Neutrophil (primary cell): ENCODE measurements at regions not wholly inside any gene's neighbourhood (a gene's known extent, or its start where the extent isn't known, plus 50 kb on each side); places are given as distances from the start of the nearest gene placed in this dataset.

ENCODE experiments used
- H3K27ac ChIP-seq: fragments of 200-600 bp; sonication (generic); 2 replicates; pipeline ENCODE4 v1.5.1; 2016; ENCODE audit warnings: mild to moderate bottlenecking, moderate library complexity
- H3K27me3 ChIP-seq: fragments of 200-600 bp; sonication (generic); 2 replicates; pipeline ENCODE4 v1.6.0; 2016; ENCODE audit warnings: mild to moderate bottlenecking
- H3K36me3 ChIP-seq: fragments of 200-600 bp; sonication (generic); 2 replicates; pipeline ENCODE4 v1.5.1; 2017
- H3K4me1 ChIP-seq, 2 experiments: fragments of 200-600 bp in 1 of 2; sonication (generic) in 1 of 2; 1 replicate in 1 of 2; 2 replicates in 1 of 2; pipeline versions ENCODE4 v1.5.1 to v1.6.1; 2013 to 2016; ENCODE audit warnings: low read depth in 1 of 2, low read length in 1 of 2, mild to moderate bottlenecking in 1 of 2, moderate library complexity in 1 of 2; ENCODE audit not compliant: control insufficient read depth in 1 of 2, insufficient read depth in 1 of 2
- H3K4me3 ChIP-seq, 2 experiments: fragments of 200-600 bp in 1 of 2; sonication (generic) in 1 of 2; 1 replicate in 1 of 2; 2 replicates in 1 of 2; pipeline ENCODE4 v1.5.1; 2013 to 2016; ENCODE audit warnings: low read depth in 1 of 2, low read length in 1 of 2, mild to moderate bottlenecking in 1 of 2, moderate library complexity in 1 of 2
- H3K9me3 ChIP-seq: fragments of 200-600 bp; sonication (generic); 2 replicates; pipeline ENCODE4 v1.5.1; 2016
- TF ChIP-seq, protein P1 (sequence below): fragments of 200-600 bp; sonication (generic); IDR thresholded peaks from 2 replicates; pipeline ENCODE4 v1.5.1; 2016; ENCODE audit warnings: antibody characterized with exemption

- no peak overlapping the region for H3K27ac ChIP-seq
- no peaks in the 10 kb centered on the region for H3K4me1 ChIP-seq
- peaks cover 15% of the 10 kb centered on the region for H3K27me3 ChIP-seq
- no peaks in the 10 kb centered on the region for H3K36me3 ChIP-seq
- no peaks in the 10 kb centered on the region for H3K9me3 ChIP-seq
- H3K4me3 ChIP-seq: no peak overlapping the region
- TF ChIP-seq, protein P1, sequence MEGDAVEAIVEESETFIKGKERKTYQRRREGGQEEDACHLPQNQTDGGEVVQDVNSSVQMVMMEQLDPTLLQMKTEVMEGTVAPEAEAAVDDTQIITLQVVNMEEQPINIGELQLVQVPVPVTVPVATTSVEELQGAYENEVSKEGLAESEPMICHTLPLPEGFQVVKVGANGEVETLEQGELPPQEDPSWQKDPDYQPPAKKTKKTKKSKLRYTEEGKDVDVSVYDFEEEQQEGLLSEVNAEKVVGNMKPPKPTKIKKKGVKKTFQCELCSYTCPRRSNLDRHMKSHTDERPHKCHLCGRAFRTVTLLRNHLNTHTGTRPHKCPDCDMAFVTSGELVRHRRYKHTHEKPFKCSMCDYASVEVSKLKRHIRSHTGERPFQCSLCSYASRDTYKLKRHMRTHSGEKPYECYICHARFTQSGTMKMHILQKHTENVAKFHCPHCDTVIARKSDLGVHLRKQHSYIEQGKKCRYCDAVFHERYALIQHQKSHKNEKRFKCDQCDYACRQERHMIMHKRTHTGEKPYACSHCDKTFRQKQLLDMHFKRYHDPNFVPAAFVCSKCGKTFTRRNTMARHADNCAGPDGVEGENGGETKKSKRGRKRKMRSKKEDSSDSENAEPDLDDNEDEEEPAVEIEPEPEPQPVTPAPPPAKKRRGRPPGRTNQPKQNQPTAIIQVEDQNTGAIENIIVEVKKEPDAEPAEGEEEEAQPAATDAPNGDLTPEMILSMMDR: no peak
These were observed 239.6 kb downstream of the ANKRD60 start for GRCh38 chr20:57988828-57989227.

DNA sequence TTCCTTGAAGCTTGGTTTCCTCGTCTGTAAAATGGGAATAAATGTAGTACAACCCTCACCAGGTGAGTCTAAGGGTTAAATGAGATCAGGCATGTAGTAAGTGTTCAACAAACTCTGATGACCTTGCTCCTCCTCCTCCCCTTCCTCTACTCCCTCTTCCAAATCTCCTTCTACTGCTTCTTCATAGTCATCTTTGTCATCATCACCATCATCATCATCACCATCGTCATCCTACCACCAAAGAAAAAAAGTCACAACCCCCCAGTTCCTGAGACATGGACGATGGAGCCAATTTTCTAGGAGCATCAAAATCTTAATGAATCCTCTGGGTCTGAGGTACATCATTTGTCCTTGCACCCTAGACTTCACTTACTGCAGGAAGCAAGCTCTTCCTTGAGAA lies 240.0 kb downstream of the ANKRD60 start:
- Histone ChIP-seq H3K27me3 (peaks cover 15% of the 10 kb centered on the region), H3K4me1 (no peaks in the 10 kb centered on the region), H3K36me3 (no peaks in the 10 kb centered on the region), H3K27ac (no peak overlapping the region), H3K4me3 (no peak overlapping the region), H3K9me3 (no peaks in the 10 kb centered on the region)
- TF ChIP-seq, protein P1: no peak

- TF ChIP-seq, protein P1: no peak
- Histone ChIP-seq H3K27me3 (peaks cover 15% of the 10 kb centered on the region), H3K4me3 (no peak overlapping the region), H3K36me3 (no peaks in the 10 kb centered on the region), H3K27ac (no peak overlapping the region), H3K4me1 (no peaks in the 10 kb centered on the region), H3K9me3 (no peaks in the 10 kb centered on the region)
These were observed 240.8 kb downstream of the ANKRD60 start for GRCh38 chr20:57987659-57988058.

GRCh38 chr20:57986666-57987065 lies 241.8 kb downstream of the ANKRD60 start:
- TF ChIP-seq, protein P1: no peak
- peaks cover 15% of the 10 kb centered on the region for H3K27me3 ChIP-seq
- no peaks in the 10 kb centered on the region for H3K9me3 ChIP-seq
- H3K4me1 ChIP-seq: no peaks in the 10 kb centered on the region
- H3K36me3 ChIP-seq: no peaks in the 10 kb centered on the region
- H3K4me3 ChIP-seq: no peak overlapping the region
- no peak overlapping the region for H3K27ac ChIP-seq

GRCh38 chr20:57985278-57985677 lies 243.2 kb downstream of the ANKRD60 start:
- TF ChIP-seq, protein P1: no peak
- H3K4me1 ChIP-seq: no peaks in the 10 kb centered on the region
- H3K27ac ChIP-seq: no peak overlapping the region
- H3K36me3 ChIP-seq: no peaks in the 10 kb centered on the region
- H3K9me3 ChIP-seq: no peaks in the 10 kb centered on the region
- no peak overlapping the region for H3K4me3 ChIP-seq
- H3K27me3 ChIP-seq: peaks cover 8% of the 10 kb centered on the region

- Histone ChIP-seq H3K4me3 (no peak overlapping the region), H3K9me3 (no peaks in the 10 kb centered on the region), H3K36me3 (no peaks in the 10 kb centered on the region), H3K27me3 (no peaks in the 10 kb centered on the region), H3K4me1 (no peaks in the 10 kb centered on the region), H3K27ac (no peak overlapping the region)
- TF ChIP-seq, protein P1: no peak
These were observed 245.4 kb downstream of the ANKRD60 start for GRCh38 chr20:57983082-57983481.
